K562 (cell line): ENCODE measurements at regions not wholly inside any gene's neighbourhood (a gene's known extent, or its start where the extent isn't known, plus 50 kb on each side); places are given as distances from the start of the nearest gene placed in this dataset.

ENCODE experiments used
- ARID1B ChIP-seq: fragments of 450-650 bp; IDR thresholded peaks from 2 replicates; pipeline ENCODE4 v1.6.1; 2016; ENCODE audit warnings: antibody characterized with exemption, mild to moderate bottlenecking, inconsistent platforms
- C11orf30 ChIP-seq: fragments of 450-650 bp; IDR thresholded peaks from 2 replicates; pipeline ENCODE4 v1.6.1; 2016; ENCODE audit warnings: low read depth, mild to moderate bottlenecking
- DMBX1 ChIP-seq: fragments of 250-450 bp; sonication (Bioruptor Pico); IDR thresholded peaks from 2 replicates; pipeline ENCODE4 v1.8.0; 2022; ENCODE audit warnings: inconsistent platforms, mild to moderate bottlenecking, moderate library complexity, borderline replicate concordance
- FOSL1 ChIP-seq: fragments of 200-800 bp; sonication (Bioruptor generic); conservative IDR thresholded peaks from 2 replicates; pipeline ENCODE4 v1.6.1; 2016; ENCODE audit warnings: missing genetic modification characterization, missing compliant biosample characterization
- FOXJ2 ChIP-seq: fragments of 200-800 bp; sonication (Bioruptor generic); IDR thresholded peaks from 2 replicates; pipeline ENCODE4 v1.6.1; 2016; ENCODE audit warnings: missing genetic modification characterization, missing compliant biosample characterization
- HIVEP1 ChIP-seq: fragments of 250-450 bp; sonication (Bioruptor Pico); IDR thresholded peaks from 2 replicates; pipeline ENCODE4 v1.4.0; 2020; ENCODE audit warnings: mild to moderate bottlenecking
- MAZ ChIP-seq, 2 experiments: fragments of 450-650 bp in 1 of 2; sonication (generic) in 1 of 2; formaldehyde crosslinking; IDR thresholded peaks in 1 of 2; conservative IDR thresholded peaks in 1 of 2; 2 replicates each; pipeline versions ENCODE4 v1.4.0 to v1.5.0; 2020; ENCODE audit warnings: mild to moderate bottlenecking in 1 of 2, missing genetic modification reagents in 1 of 2
- MECOM ChIP-seq: fragments of 250-450 bp; sonication (Bioruptor Pico); IDR thresholded peaks from 2 replicates; pipeline ENCODE4 v1.8.0; 2022; ENCODE audit warnings: inconsistent platforms
- PHTF2 ChIP-seq: fragments of 250-450 bp; sonication (Bioruptor Pico); IDR thresholded peaks from 2 replicates; pipeline ENCODE4 v1.5.0; 2021; ENCODE audit warnings: mild to moderate bottlenecking
- POLR3G ChIP-seq: IDR thresholded peaks from 2 replicates; pipeline ENCODE4 v1.6.1; 2011; ENCODE audit not compliant: insufficient read length, insufficient replicate concordance; ENCODE audit errors: extremely low read depth
- TRIM24 ChIP-seq, 2 experiments: fragments of 450-650 bp; IDR thresholded peaks; 2 replicates each; pipeline ENCODE4 v1.6.1; 2016
- ZNF133 ChIP-seq: fragments of 250-450 bp; sonication (Bioruptor Pico); IDR thresholded peaks from 2 replicates; pipeline ENCODE4 v1.4.0; 2020; ENCODE audit warnings: mild to moderate bottlenecking
- ZNF184 ChIP-seq: sonication (generic); formaldehyde crosslinking; IDR thresholded peaks from 2 replicates; pipeline ENCODE4 v1.5.0; 2020; ENCODE audit warnings: missing genetic modification reagents
- ZNF311 ChIP-seq: fragments of 250-450 bp; sonication (Bioruptor Pico); IDR thresholded peaks from 2 replicates; pipeline ENCODE4 v1.4.0; 2020; ENCODE audit warnings: mild to moderate bottlenecking, moderate library complexity
- TF ChIP-seq, protein P1 (sequence below): fragments of 250-450 bp; sonication (Bioruptor Pico); IDR thresholded peaks from 2 replicates; pipeline ENCODE4 v1.8.0; 2022; ENCODE audit warnings: moderate library complexity, mild to moderate bottlenecking, inconsistent platforms
- TF ChIP-seq, protein P2 (sequence below), 2 experiments: fragments of 150-350 bp in 1 of 2; IDR thresholded peaks; 2 replicates each; pipeline ENCODE4 v1.6.1; 2012 to 2016; ENCODE audit warnings: low read depth in 2 of 2, low read length in 2 of 2, mild to moderate bottlenecking in 1 of 2, moderate library complexity in 1 of 2
- TF ChIP-seq, protein P3 (sequence below): sonication (generic); formaldehyde crosslinking; IDR thresholded peaks from 2 replicates; pipeline ENCODE4 v1.8.0; 2022; ENCODE audit warnings: mild to moderate bottlenecking, low read depth, missing genetic modification reagents
- TF ChIP-seq, protein P4 (sequence below): fragments of 250-450 bp; sonication (Bioruptor Pico); IDR thresholded peaks from 2 replicates; pipeline ENCODE4 v1.5.1; 2021; ENCODE audit warnings: mild to moderate bottlenecking
- TF ChIP-seq, protein P5 (sequence below), 2 experiments: IDR thresholded peaks; 2 replicates each; pipeline ENCODE4 v1.6.1; 2012; ENCODE audit warnings: improper control_type of control experiment in 2 of 2, low read depth in 2 of 2, low read length in 2 of 2, borderline replicate concordance in 1 of 2

DNA sequence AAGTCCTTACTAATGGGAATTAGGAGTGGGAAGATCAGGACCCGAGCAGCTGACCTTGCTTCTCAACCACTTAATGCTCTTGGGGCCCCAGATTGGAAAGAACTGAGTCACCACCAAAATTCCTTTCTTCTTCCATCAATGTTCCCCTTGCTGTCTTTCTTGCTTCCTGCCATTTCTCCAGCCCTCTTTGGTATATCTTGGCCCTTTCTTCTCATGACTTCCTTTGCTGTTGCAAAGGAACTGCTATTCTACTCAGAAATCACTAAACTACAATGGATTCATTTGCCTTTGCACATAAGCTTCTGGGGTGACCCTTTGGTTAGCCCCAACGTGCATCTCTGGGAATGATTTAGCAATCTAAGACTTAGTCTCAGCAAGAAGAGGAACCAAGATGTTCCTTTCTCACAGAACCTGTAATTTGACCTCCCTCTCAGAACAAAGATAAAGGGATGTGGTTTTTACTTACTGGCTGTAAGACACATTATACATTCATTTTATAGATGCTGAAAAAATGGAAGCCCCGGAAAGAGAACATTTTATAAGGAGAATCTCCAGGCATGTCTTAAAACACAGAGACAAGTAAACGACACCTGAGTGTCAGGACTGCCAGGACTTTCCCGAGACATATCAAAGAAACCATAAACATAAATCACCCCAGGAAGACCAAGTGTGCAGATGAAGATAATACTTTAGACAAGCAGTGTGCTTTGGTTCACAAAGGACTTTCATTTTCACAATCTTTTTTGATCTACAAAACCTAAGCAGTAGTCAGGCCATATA, 99.0 kb upstream of the TNFAIP3 start (continued):
- TF ChIP-seq C11orf30 (peak; percentile 27; the same call in 1 of the 2 replicates), FOXJ2 (tag) (no peak), DMBX1 (CRISPR knock-in tag) (no peak), ZNF133 (no peak), ARID1B (peak; percentile 82), MAZ (CRISPR knock-in tag; conservative IDR thresholded peaks at IDR 0.05 in 1 of 2, IDR thresholded peaks at IDR 0.05 in 1 of 2) (peak in 1 of 2 experiments; percentile 54; a peak in 1 of 4 replicates), MECOM (CRISPR knock-in tag) (peak; percentile 30; the same call in 1 of the 2 replicates), FOSL1 (tag) (peak; percentile 20; the same call in 1 of the 2 replicates), POLR3G (no peak), TRIM24 (IDR thresholded peaks at IDR 0.05) (no peak), PHTF2 (CRISPR knock-in tag) (no peak), HIVEP1 (CRISPR knock-in tag) (no peak), ZNF184 (CRISPR knock-in tag) (no peak), ZNF311 (CRISPR knock-in tag) (no peak)
- TF ChIP-seq, protein P1, sequence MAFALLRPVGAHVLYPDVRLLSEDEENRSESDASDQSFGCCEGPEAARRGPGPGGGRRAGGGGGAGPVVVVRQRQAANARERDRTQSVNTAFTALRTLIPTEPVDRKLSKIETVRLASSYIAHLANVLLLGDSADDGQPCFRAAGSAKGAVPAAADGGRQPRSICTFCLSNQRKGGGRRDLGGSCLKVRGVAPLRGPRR: no peak
- TF ChIP-seq, protein P2, sequence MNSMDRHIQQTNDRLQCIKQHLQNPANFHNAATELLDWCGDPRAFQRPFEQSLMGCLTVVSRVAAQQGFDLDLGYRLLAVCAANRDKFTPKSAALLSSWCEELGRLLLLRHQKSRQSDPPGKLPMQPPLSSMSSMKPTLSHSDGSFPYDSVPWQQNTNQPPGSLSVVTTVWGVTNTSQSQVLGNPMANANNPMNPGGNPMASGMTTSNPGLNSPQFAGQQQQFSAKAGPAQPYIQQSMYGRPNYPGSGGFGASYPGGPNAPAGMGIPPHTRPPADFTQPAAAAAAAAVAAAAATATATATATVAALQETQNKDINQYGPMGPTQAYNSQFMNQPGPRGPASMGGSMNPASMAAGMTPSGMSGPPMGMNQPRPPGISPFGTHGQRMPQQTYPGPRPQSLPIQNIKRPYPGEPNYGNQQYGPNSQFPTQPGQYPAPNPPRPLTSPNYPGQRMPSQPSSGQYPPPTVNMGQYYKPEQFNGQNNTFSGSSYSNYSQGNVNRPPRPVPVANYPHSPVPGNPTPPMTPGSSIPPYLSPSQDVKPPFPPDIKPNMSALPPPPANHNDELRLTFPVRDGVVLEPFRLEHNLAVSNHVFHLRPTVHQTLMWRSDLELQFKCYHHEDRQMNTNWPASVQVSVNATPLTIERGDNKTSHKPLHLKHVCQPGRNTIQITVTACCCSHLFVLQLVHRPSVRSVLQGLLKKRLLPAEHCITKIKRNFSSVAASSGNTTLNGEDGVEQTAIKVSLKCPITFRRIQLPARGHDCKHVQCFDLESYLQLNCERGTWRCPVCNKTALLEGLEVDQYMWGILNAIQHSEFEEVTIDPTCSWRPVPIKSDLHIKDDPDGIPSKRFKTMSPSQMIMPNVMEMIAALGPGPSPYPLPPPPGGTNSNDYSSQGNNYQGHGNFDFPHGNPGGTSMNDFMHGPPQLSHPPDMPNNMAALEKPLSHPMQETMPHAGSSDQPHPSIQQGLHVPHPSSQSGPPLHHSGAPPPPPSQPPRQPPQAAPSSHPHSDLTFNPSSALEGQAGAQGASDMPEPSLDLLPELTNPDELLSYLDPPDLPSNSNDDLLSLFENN (IDR thresholded peaks at IDR 0.05; ENCODE audit: low read depth in 2 of 2, low read length in 2 of 2): no peak
- TF ChIP-seq, protein P3, sequence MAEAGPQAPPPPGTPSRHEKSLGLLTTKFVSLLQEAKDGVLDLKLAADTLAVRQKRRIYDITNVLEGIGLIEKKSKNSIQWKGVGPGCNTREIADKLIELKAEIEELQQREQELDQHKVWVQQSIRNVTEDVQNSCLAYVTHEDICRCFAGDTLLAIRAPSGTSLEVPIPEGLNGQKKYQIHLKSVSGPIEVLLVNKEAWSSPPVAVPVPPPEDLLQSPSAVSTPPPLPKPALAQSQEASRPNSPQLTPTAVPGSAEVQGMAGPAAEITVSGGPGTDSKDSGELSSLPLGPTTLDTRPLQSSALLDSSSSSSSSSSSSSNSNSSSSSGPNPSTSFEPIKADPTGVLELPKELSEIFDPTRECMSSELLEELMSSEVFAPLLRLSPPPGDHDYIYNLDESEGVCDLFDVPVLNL (CRISPR knock-in tag): no peak
- TF ChIP-seq, protein P4, sequence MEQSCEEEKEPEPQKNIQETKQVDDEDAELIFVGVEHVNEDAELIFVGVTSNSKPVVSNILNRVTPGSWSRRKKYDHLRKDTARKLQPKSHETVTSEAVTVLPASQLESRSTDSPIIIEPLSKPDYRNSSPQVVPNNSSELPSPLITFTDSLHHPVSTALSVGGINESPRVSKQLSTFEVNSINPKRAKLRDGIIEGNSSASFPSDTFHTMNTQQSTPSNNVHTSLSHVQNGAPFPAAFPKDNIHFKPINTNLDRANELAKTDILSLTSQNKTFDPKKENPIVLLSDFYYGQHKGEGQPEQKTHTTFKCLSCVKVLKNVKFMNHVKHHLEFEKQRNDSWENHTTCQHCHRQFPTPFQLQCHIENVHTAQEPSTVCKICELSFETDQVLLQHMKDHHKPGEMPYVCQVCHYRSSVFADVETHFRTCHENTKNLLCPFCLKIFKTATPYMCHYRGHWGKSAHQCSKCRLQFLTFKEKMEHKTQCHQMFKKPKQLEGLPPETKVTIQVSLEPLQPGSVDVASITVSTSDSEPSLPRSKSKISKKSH (CRISPR knock-in tag): no peak
- TF ChIP-seq, protein P5, sequence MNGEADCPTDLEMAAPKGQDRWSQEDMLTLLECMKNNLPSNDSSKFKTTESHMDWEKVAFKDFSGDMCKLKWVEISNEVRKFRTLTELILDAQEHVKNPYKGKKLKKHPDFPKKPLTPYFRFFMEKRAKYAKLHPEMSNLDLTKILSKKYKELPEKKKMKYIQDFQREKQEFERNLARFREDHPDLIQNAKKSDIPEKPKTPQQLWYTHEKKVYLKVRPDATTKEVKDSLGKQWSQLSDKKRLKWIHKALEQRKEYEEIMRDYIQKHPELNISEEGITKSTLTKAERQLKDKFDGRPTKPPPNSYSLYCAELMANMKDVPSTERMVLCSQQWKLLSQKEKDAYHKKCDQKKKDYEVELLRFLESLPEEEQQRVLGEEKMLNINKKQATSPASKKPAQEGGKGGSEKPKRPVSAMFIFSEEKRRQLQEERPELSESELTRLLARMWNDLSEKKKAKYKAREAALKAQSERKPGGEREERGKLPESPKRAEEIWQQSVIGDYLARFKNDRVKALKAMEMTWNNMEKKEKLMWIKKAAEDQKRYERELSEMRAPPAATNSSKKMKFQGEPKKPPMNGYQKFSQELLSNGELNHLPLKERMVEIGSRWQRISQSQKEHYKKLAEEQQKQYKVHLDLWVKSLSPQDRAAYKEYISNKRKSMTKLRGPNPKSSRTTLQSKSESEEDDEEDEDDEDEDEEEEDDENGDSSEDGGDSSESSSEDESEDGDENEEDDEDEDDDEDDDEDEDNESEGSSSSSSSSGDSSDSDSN (IDR thresholded peaks at IDR 0.05; ENCODE audit: borderline replicate concordance in 1 of 2, low read depth in 2 of 2, low read length in 2 of 2): no peak
